ENCODE measurements at regions not wholly inside any gene's neighbourhood (a gene's known extent, or its start where the extent isn't known, plus 50 kb on each side); places are given as distances from the start of the nearest gene placed in this dataset.

DNA sequence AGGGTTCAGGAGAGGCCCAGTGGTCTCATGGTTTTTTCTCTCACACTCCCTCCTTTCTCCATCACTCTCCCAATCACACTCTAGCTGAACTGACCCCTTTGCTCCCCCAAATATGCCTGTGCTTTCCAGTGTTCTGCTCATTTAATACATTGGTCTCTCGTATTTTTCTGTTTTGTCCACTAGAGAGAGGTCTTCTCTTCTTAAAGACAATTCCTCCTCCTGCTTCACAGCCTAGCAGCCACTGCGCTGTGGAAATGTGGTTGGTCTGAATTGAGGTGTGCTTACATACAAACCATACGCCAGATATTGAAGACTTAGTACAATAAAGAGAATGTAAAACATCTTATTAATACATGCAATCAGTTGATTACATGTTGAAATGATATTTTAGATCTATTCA, 60.6 kb upstream of the XCR1 start:
- DNase-seq (ENCODE audit: low read depth): peak; percentile 62
- TF ChIP-seq, protein P1, sequence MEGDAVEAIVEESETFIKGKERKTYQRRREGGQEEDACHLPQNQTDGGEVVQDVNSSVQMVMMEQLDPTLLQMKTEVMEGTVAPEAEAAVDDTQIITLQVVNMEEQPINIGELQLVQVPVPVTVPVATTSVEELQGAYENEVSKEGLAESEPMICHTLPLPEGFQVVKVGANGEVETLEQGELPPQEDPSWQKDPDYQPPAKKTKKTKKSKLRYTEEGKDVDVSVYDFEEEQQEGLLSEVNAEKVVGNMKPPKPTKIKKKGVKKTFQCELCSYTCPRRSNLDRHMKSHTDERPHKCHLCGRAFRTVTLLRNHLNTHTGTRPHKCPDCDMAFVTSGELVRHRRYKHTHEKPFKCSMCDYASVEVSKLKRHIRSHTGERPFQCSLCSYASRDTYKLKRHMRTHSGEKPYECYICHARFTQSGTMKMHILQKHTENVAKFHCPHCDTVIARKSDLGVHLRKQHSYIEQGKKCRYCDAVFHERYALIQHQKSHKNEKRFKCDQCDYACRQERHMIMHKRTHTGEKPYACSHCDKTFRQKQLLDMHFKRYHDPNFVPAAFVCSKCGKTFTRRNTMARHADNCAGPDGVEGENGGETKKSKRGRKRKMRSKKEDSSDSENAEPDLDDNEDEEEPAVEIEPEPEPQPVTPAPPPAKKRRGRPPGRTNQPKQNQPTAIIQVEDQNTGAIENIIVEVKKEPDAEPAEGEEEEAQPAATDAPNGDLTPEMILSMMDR (IDR thresholded peaks at IDR 0.05; ENCODE audit: insufficient read depth, low read length): peak; percentile 29

DNA sequence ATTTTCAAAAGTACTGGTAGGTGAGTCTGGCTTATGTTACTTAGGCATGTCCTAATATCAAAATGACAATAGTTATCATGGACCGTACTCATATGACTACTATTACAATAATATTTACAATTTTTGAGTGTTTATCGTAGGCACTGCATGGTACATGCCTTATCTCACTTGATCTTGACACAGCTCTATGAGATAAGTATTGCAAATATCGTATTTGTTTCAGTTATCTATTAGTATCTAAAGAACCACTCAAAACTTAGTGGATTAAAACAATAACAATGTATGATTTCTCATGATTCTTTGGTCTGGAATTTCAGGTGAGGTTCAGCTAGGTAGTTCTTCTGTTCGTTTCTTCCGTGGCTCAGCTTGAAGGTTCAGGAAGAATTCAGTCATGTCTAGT, 59.7 kb upstream of the XCR1 start:
- TF ChIP-seq, protein P1 (IDR thresholded peaks at IDR 0.05; ENCODE audit: insufficient read depth, low read length): no peak
- no peak overlapping the region for H3K4me3 ChIP-seq (ENCODE audit: low read depth, low read length)
- no peak for DNase-seq (ENCODE audit: low read depth)

More for the DNA sequence above, 60.6 kb upstream of the XCR1 start:
- no peak overlapping the region for H3K4me3 ChIP-seq (ENCODE audit: low read depth, low read length)

DNA sequence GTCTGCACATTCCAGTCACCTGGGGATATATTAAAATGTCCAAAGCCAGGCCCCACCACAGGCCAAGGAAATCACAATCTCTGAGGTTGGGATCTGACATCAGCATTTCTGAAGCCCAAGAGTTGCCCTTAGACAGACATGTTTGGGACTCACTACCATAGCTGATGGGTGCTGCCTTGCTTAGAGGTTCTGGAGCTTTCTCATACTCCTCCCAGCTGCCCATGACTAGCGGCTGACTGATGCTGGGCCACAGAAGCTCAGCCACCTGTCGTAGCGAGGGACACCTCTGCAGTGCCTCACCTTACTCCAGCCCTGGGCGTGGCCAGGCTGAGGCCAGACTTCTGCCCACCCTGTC, 58.8 kb upstream of the XCR1 start:
- no peak for DNase-seq (ENCODE audit: low read depth)
- TF ChIP-seq, protein P1 (IDR thresholded peaks at IDR 0.05; ENCODE audit: insufficient read depth, low read length): no peak

DNA sequence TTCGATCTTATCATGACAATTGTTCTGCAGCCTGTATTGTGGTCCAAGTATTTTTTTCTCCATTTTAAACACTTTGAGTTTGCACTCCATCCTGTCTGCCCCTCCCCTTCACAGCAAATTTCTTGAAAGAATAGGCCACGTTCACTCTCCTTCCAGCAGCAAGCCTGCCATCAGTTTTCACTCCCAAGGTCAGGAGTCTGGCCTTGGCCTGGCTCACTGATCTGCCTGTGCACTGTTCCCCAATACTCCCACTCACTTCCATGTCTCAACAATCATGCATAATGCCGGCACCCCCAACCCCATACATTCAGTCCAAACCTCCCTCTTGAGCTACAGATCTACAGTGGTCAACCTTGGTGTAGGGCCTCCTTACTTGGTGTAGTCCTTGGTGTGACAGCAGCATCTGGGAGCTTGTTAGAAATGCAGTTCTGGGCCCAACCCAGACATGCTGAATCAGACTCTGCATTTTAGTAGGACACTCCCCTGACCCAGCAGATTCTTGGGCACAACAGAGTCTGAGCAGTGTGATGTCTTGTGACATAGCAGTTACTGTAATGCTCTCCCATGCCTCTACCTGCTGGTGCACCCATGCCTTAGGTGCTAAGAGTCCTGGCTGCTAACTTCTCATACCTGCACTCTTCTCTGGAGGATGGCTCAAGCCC, 58.3 kb upstream of the XCR1 start:
- TF ChIP-seq, protein P1 (IDR thresholded peaks at IDR 0.05; ENCODE audit: insufficient read depth, low read length): no peak
- H3K4me3 ChIP-seq (ENCODE audit: low read depth, low read length): no peak overlapping the region
- DNase-seq (ENCODE audit: low read depth): peak; percentile 14

More for the DNA sequence above, 58.8 kb upstream of the XCR1 start:
- H3K4me3 ChIP-seq (ENCODE audit: low read depth, low read length): no peak overlapping the region

DNA sequence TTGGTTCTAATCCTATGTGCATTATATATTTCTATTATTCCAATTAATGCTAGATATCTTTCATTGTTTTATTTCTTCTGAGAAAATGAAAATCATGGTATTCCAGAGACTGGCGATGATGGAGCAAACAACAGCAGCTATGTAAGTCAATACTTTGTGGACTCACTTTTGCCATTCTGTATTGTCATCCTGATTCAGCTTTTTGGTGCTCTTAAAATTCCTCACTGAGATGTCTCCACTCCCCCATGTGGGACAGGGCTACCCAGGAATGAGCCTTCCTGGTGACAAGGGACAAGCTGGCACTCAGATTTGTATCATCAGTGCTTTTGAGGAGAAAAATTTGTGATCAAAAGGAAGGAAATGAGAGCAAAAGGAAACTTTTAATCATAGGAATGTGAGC, 56.7 kb upstream of the XCR1 start:
- TF ChIP-seq, protein P1 (IDR thresholded peaks at IDR 0.05; ENCODE audit: insufficient read depth, low read length): no peak
- no peak overlapping the region for H3K4me3 ChIP-seq (ENCODE audit: low read depth, low read length)
- DNase-seq (ENCODE audit: low read depth): no peak

DNA sequence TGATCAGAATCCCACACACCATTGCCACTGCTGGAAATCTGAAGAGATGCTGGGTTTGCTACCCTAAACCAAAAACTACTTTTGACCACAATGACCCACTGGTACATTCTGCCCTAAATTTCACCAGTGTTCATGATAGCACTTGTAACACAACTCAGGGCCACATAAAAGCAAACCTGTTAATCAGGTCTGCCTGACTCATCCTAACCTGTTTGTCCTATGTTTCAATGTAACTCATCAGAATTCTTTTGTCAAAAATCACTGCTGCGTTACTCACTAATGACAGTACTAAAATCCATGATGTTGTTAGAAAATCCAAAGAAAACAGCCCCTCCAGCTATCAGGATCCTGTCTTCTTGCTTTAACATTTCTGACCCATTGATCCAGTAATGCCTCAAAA, 55.6 kb upstream of the XCR1 start:
- no peak for DNase-seq (ENCODE audit: low read depth)
- no peak overlapping the region for H3K4me3 ChIP-seq (ENCODE audit: low read depth, low read length)
- TF ChIP-seq, protein P1 (IDR thresholded peaks at IDR 0.05; ENCODE audit: insufficient read depth, low read length): no peak

DNA sequence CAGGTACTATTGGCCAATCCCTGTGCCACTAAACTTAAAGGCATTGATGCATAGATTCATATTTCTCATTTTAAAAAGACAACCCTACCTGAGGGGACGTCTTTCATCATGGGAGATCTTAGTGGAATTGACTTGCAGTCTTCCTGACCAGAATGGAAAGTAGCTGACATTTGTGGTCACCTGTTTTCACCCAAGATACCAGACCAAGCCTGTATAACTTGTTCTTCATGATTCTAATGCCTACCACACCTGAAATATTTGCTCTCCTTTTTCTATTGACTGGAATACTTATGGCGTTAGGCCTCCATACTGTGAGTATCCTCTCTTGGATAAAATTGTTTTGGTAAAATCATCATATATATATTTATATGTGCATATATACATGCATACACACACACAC, 54.7 kb upstream of the XCR1 start:
- no peak for DNase-seq (ENCODE audit: low read depth)

More for the DNA sequence above, 54.7 kb upstream of the XCR1 start:
- no peak overlapping the region for H3K4me3 ChIP-seq (ENCODE audit: low read depth, low read length)
- TF ChIP-seq, protein P1 (IDR thresholded peaks at IDR 0.05; ENCODE audit: insufficient read depth, low read length): no peak

Data from fibroblast of the aortic adventitia (primary cell).